Stimulated activated CD8-positive, alpha-beta memory T cell treated with anti-CD3 and anti-CD28 coated beads, Interleukin-15, amount 100 ng/mL, for 48 hours (primary cell): ENCODE measurements at regions not wholly inside any gene's neighbourhood (a gene's known extent, or its start where the extent isn't known, plus 50 kb on each side); places are given as distances from the start of the nearest gene placed in this dataset.

Experiments used
- DNase-seq, 2 donors: peaks; one replicate each; pipeline ENCODE4 v3.0.0-alpha.2; 2020; ENCODE audit warnings: low read depth in 2 of 2

GRCh38 chr10:44030738-44031137, 354.2 kb downstream of the CXCL12 start:
- no peak for DNase-seq

- no peak for DNase-seq
Measured at GRCh38 chr10:44030132-44030531, 354.8 kb downstream of the CXCL12 start.

GRCh38 chr10:44028384-44029137, 356.3 kb downstream of the CXCL12 start:
- DNase-seq: no peak

- no peak for DNase-seq
Measured at GRCh38 chr10:44024356-44025116, 360.4 kb downstream of the CXCL12 start.

- DNase-seq: no peak
Measured at GRCh38 chr10:44023517-44023916, 361.4 kb downstream of the CXCL12 start.

GRCh38 chr10:44022203-44022602, 362.7 kb downstream of the CXCL12 start:
- DNase-seq: no peak

GRCh38 chr10:44020322-44021111, 364.4 kb downstream of the CXCL12 start:
- no peak for DNase-seq

GRCh38 chr10:44017483-44018145, 367.3 kb downstream of the CXCL12 start:
- DNase-seq: no peak

GRCh38 chr10:44016589-44017482, 368.1 kb downstream of the CXCL12 start:
- DNase-seq: no peak

- DNase-seq: no peak
Measured at GRCh38 chr10:44015702-44016500, 367.2 kb upstream of the ZNF32 start.

GRCh38 chr10:44014644-44015250, 366.1 kb upstream of the ZNF32 start:
- DNase-seq: no peak

GRCh38 chr10:44013981-44014380, 365.3 kb upstream of the ZNF32 start:
- DNase-seq: no peak

- no peak for DNase-seq
Measured at GRCh38 chr10:44012921-44013320, 364.2 kb upstream of the ZNF32 start.

GRCh38 chr10:44011603-44011981, 362.9 kb upstream of the ZNF32 start:
- no peak for DNase-seq

GRCh38 chr10:44010873-44011602, 362.4 kb upstream of the ZNF32 start:
- no peak for DNase-seq

- DNase-seq: no peak
Measured at GRCh38 chr10:44009891-44010632, 361.4 kb upstream of the ZNF32 start.

- DNase-seq: no peak
Measured at GRCh38 chr10:44008917-44009709, 360.4 kb upstream of the ZNF32 start.
